Fibroblast of skin of back (primary cell): ENCODE measurements at regions not wholly inside any gene's neighbourhood (a gene's known extent, or its start where the extent isn't known, plus 50 kb on each side); places are given as distances from the start of the nearest gene placed in this dataset.

Experiments used
- DNase-seq: peaks from one replicate; pipeline ENCODE4 v3.0.0-alpha.2; 2013

DNA sequence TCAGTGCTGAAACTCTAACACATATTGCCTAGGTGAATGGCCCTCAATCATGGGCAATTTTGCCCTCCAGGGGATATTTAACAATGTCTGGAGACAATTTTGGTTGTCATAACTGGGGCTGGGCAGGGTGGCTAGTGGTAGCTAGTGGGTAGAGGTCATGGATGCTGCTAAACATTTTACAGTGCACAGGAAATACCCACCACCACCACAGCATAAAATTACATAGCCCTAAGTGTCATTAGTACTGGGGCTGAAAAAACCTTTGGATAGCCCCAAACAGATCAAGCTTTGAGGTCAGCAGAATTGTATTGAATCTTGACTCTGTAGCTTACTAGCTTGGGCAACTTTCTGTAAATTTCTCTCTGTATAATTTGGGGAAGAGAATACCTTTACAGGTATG is 758.0 kb downstream of the BCL11B start:
- no peak for DNase-seq

DNA sequence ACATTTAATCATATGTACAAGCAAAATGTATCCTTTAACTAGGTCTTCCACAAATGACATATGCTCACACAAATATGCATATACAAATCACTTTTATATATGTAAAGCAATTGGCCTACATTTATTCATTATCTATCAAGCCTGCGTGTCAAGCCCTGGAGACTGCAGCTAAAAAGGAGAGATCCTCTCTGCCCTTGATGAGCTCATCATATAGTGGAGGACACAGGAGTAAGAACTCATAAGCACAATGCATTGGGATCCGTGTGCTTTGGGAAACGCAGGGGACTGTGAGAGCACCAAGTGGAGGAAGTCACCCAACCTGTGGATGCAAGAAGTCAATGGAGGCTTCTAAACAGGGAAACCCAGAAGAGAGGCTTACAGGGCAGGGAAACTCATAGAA is 735.7 kb downstream of the BCL11B start:
- no peak for DNase-seq

DNA sequence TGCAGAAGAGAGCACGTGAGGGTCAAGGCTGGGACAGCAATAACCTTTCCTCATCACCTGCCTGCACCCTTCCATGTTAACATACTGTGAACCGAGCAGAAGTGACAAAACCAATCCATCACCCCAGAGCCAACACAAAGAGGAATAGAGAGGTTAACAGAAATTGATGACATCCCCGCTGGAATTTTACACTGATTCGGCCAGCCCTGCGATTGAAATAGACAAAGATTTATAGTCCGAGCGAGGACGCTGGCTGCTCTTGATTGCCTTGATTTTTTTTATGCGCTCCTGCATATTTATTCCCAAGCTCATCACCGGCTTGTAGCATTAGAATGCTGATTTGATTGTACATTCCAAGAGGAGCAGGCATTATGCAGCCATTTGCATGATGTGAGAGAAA is 729.7 kb downstream of the BCL11B start:
- DNase-seq: no peak

DNA sequence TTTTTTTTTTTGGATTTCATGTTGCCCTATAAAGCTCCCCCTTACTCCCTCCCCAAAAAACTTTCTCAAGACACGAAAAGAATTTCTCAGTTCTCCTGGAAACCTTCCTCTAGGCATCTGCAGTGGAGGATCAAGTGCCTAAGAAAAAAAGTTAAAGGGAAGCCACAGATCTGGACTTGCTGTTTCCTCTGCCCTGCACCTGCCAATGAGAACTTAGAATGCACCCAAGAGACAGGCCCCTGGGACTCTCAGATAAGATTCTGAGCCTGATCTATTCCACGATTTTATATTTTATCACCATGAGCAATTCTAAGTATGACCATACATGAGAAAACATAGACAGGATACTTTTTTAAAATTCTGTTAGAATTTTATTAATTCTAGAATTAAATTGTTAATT is 728.9 kb downstream of the BCL11B start:
- DNase-seq: no peak

DNA sequence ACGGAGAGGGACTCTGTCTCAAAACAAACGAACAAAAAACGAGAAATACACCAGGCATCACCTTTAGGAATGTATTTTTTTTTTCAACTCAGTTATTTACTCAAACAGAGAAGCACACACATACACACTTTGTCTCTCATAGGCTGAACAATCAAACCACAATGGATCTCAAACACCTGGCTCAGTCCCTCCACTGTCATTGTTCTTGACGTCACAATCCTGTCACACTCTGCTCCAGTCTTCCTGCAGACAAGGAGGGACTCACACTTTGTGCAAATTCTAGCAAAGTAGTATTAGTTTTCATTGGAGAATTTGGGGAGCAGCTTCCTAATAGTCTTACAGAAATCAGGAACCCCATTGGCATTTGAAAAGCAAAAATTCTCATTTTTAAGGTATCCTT is 727.8 kb downstream of the BCL11B start:
- no peak for DNase-seq

DNA sequence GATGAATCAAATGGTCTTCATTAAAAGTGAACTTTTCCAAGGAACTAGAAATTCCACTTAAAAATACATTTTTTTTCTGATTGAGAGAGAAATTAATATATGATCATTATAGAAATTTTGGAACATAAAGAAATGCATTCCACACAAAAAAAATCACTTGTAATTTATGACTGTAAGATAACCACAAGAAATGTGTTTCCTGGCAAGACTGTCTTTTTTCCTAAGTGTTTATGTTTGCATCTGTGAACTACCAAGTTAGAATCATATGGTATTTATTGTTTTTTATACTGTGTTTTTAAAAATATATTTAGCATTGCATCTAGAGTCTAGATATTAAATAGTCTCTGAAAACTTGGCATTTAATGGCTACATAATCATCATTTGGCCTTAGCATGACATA is 726.8 kb downstream of the BCL11B start:
- no peak for DNase-seq

DNA sequence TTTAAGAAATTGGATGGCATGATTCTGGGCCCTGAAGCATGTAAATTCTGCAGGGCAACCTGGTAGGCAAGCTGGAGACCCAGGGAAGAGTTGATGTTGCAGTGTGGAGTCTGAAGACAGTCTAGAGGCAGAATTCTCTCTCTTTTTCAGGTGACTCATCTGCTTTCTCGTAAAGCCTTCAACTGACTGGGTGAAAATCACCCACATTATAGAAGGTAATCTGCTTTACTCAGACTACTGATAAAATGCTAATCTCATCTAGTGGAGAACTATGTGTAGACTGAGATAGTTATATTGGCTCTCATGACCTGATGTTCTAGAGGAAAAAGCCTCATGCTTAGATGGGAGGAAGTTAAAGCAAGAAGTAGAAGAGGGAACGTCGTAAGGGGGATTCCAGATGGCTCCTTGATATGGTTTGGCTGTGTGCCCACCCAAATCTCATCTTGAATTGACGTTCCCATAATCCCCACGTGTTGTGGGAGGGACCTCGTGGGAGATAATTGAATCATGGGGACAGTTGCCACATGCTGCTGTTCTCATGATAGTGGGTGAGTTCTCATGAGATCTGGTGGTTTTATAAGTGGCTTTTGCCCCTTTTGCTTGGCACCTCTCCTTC is 723.8 kb downstream of the BCL11B start:
- DNase-seq: no peak

DNA sequence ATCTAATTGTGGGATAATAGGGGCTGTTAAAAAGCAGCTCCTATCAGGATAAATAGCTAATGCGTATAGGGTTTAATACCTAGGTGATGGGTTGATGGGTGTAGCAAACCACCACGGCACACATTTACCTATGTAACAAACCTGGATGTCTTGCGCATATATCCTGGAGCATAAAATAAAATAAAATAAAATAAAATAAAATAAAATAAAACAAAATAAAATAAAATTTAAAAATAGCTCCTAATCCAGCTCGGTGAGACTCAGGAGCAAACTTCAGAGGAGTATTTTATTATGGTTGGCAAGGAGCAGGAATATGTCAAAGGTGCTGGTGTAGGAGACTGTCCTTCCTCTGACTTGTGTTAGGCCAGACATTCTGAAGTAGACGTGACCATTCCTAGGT is 721.0 kb downstream of the BCL11B start:
- no peak for DNase-seq

DNA sequence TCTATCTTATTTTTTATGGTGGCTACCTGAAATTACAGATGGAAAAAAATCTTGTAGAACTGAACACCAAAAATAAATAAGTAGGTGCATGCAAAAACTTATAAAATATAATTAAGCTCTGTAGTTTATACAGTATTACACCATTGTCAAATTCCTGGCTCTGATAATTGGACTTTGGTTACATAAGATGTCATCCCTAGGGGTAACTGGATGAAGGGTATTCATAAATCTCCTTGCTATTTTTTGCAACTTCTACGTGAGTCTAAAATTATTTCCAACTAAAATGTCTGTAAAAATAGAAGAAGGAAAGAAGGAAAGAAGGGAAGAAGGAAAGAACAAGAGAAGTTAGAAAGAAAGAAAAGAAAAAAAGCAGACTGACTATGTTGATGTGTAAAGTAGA is 716.6 kb downstream of the BCL11B start:
- DNase-seq: no peak

DNA sequence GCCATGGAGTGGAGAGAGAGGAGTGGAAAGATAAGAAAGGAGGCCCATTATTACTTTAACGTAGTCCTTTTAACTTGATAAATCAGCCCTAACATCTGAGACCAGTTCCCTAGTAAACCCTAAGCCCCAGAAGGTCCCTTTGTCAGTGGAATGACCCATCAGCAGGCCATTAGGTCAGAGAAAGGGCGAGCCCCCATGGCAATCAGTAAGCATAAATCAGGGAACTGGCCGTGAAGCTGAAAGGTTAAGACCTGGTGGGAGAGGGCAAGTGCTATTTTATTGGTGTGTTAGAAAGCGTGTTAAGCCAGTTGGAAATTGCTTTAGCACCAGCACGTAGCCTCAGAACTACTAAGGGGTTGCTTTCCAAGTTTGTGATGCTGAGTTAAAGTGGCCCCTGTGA is 708.0 kb downstream of the BCL11B start:
- no peak for DNase-seq

DNA sequence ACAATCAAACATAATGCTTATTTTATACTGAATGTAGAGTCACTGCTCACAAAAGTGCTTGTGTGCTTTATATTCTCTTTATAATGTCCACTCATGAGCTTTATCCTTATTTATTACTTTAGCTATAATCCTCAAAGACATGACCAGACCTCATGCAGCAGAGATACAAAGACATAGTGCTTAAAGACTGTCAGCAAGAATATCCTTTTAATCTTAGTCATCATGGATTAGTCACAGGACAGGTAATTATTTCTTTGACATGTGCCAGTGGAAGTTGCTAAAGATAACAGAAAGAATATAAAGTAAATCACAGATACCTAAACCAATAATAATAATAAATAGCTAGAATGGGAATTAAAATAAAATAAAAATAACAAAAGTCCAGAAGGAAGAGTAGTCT is 707.5 kb downstream of the BCL11B start:
- no peak for DNase-seq

DNA sequence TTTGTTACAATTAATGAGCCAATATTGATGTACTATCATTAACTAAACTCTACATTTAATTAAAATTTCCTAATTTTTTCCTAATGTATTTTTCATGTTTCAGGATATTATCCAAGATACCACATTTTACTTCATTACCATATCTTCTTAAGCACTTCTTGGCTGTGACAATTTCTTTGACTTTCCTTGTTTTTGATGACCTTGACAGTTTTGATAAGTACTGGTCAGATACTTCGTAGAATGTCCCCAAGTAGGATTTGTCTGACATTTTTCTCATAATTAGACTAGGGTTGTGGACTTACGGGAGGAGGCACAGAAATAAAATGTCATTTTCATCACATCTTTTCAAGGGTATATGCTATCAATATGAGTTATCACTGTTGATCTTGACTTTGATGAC is 700.9 kb downstream of the BCL11B start:
- DNase-seq: no peak

DNA sequence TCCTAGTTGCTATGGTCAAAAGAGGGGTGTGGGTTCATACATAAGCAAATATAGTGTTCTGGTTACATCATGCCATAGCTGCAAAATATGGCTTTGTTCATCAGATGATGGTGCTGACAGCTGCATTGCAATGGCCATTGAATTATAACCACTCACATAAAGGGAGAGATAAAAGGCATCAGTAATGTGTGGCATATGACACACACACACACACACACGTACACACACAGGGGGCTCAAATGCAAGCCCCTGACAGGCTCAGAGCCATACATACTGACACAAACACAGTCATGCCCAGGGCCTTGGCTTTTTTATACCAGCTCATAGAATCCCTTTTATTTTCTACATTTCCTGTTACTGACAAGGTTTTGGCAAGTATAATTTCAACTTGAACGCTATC is 698.9 kb downstream of the BCL11B start:
- no peak for DNase-seq

DNA sequence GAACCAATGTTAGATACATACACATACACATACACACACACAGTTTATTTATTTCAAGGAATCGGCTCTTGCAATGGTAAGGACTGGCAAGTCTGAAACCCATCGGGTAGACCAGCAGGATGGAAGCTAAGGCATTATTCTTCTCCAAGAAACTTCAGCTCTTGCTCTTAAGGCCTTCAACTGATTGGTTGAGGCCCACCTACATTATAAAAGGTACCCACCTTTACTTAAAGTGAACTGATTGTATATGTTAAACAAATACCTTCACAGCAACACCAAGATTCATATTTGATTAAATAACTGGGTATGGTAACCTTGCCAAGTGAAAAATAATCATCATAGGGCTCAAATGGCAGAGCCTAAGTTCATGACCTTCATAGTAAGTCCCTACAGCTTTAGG is 695.5 kb downstream of the BCL11B start:
- no peak for DNase-seq

DNA sequence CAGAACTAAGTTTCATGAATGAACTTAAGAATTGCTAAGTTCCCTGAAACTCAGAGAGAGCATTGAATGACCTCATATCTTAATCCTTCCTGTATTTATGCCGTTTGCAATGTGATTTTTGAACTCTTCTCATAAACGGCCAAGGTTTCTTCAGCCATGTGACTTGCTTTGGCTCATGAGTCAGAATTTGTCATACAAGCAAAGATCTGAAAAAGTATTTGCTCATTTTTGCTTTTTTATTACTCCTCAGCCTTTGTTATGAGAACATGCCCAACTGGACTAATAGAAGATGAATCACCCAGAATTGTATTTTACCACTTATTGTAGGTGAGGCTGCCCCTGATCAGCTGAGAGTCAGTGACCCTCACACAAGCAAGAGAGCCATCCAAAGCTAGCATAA is 693.8 kb downstream of the BCL11B start:
- peak; percentile 77 for DNase-seq

DNA sequence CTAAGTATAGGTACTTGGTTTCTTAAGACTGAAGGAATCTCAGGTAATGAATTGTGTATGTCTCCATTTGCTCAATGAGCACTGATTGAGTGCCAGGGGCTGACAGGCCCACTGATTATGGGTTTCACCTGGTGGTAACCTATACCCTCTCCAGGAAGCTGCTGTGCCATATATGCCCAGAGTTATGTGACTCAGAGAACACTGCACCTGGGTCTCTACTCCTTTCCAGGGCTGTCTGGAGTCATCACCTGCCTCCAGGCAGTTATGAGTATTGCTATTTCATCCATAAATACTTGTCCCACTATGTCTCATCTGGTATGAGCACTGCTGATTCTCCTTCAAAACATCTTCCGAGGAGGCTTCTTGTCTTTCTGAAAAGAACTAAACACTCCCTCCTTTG is 692.9 kb downstream of the BCL11B start:
- DNase-seq: no peak

DNA sequence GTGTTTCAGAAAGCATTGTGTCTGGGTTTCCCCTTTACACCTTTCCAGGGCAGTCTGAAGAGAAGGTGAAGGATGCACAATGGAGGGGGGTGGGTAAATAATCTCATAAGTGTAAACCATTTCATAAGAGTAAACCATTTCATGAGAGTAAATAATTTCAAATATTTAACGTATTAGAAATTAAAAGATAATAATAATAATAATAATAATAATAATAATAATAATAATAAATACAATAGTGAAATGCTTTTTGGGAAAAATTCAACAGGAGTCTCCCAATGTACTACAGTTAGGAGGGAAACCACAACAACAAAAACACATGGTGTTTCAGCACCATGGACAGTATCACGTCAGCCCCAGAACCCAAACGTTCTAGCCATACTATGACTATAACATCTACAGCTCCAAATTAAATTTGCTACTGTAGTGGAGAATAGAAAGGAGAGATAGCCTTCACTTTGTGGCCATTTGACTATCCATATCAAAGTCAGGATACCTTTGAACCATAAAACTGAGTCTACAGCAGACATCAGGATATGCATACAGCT is 691.8 kb downstream of the BCL11B start:
- DNase-seq: peak; percentile 40

DNA sequence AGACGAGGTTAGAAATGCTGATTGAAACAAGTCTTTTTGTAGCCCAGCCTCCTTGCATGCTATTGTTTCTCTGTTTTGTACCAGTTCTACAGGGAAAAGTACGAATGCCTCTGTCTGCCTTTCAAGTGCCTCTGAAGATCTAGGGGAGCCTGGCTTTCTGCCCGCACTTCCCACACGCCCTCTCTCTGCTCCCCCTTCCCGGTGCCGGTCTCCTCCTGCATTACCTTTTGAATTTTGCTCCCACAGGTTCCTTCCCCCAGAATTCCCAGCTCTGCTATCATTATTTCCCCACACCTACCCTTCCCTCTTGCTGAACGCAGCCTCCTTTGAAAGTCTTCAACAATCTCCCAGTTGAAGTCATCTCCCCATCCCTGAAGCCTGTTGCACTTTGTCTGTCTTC is 689.7 kb downstream of the BCL11B start:
- no peak for DNase-seq

DNA sequence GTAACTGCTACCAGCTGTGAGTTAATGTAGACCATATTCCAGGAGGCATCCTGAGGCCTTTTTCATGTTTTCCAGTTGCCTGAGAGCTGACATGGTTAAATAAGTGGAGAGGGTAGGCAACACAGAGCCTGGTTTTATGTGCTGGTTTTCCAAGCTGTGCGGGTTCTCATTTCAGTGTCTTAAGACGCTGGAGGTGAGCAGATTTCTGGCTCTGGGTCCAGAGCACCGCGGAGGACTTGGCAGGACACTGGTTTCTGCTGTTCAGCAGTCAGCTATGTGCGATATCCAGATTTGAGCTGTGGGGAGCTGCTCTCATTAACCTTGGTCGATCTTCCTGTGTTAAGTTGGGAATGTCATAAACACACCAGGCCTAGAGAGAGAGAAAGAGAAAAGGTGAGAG is 680.8 kb downstream of the BCL11B start:
- no peak for DNase-seq

DNA sequence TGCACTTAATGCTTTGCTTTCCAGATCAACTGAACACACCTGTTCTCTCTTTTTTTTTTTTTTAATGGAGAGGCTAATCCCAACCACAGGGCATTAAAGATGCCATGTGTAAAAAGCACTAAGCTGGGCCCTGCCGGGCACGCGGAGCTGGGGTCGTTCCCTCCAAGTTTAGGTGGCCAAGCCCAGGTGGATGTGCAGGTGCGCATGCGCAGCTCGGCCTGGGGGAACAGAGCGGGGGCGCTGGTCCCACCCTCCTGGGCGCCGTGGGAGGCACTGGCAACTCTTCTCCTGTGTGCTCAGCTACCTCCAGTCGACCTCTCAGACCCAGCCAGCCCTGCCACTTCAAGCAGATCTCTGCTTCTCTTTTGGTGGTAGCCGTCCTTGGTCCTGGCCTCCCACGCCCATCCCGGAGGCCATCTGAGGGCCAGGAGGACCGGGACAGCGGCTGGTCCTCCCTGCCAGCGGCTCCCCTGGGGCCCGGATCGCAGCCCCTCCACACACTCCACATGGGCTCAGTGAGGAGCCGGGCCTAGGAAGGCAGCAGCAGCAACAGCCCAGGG is 679.3 kb downstream of the BCL11B start:
- DNase-seq: no peak

DNA sequence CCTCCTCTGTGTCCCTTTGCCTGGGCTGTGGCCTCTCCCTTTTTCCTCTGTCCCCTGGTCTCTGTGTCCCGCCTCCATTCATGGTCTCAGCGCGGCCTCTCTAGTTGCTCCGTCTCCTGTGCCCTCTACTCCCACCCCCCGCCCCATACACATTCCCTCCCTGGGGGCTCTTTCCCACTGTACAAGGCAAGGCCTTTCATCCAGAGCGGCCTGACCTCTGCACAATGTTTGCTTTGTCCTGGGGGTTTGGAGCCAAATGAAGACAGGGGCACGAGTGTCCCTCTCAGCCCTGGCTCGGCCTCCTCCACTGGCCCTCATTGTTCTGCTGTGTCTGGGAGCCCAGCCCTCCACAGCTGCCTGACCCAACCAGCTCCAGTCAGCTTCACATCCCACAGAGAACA is 678.6 kb downstream of the BCL11B start:
- no peak for DNase-seq

DNA sequence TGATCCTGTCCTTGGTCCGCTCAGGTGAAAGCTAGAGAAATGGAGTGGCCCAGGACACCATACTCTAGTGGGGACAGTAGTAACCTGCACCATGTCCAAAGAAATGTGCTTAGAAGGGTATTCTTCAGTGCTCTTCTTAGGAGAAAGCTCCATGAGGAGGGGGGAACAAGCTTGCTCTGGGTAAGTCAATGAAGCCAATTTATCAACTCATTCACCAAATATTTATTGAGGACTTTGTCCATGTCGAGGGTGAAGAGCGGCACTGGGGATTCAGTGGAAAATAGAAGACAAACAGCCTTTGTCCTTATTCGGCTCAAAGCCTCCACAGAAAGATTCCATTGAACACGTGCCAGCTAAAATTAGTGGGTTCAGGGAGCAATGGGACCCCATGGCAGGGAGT is 677.8 kb downstream of the BCL11B start:
- no peak for DNase-seq

DNA sequence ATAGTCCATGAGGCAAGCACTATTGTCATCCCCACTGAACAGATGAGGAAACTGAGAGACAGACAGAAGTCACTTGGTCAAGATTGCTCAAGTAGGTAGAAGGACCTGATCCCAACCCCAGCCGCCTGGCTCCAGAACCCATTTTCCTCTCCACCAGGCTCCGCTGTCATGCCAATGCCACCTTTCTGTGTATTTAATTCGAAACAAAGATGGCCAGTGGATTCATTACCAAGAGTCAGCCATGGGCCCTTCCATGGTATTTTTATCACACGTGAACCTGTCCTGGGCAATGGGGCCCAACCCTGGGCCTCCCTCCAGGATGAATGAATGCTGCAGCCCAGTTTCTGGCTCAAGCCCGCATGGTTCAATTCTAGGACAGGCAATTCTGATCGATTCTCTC is 673.4 kb downstream of the BCL11B start:
- DNase-seq: no peak

DNA sequence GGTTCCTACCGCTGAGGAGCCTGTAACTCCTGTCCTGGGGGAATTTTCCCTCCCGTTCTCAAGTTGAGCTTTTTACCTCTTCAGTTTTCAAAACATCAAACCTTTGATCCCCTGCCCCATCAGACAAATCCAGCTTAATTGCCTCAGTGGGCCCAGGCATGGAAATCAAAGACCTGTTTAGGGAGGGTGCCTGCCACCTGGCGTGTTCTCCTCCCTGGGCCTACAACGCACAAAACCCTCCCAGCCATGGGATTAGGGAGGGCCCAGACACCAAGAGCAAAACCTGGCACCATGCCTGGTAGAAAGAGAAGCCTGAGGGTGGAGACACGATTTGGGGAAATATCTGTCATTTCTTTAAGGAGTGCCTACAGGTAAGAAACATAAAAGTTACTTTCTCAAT is 672.9 kb downstream of the BCL11B start:
- no peak for DNase-seq

DNA sequence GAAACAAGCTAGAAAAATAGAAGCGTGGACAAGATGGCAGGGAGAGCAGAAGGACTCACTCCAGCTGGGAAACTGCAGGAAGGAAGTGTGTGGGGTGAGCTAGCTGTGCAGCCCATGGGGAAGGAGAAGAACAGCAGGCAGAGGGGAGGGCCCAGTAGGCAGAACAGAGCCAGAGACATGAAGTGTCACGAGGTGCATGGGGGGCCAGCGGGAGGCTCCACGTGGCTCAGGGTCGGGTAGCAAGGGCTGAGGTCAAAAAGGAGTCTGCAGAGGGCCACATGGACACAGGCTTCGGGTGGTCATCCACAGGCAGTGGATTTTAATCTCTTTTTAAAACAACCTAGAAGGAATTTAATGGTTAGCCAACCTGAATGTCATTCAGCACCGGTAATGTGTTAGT is 669.0 kb downstream of the BCL11B start:
- DNase-seq: no peak
